Neural cell (in vitro differentiated cells): ENCODE measurements at regions not wholly inside any gene's neighbourhood (a gene's known extent, or its start where the extent isn't known, plus 50 kb on each side); places are given as distances from the start of the nearest gene placed in this dataset.

Experiments used
- EP300 ChIP-seq: fragments of 450-650 bp; conservative IDR thresholded peaks from 2 replicates; pipeline ENCODE4 v1.6.1; 2014; ENCODE audit warnings: antibody characterized with exemption, mild to moderate bottlenecking, moderate library complexity; ENCODE audit not compliant: poor library complexity, severe bottlenecking
- EZH2 ChIP-seq: fragments of 200-600, 300-800 bp; shearing (Covaris generic), sonication (generic); IDR thresholded peaks from 2 replicates; pipeline ENCODE4 v1.6.1; 2014; ENCODE audit warnings: antibody characterized with exemption, low read length, borderline replicate concordance, mild to moderate bottlenecking; ENCODE audit not compliant: insufficient read depth, poor library complexity, severe bottlenecking
- MXI1 ChIP-seq: fragments of 450-650 bp; conservative IDR thresholded peaks from 2 replicates; pipeline ENCODE4 v1.6.1; 2014; ENCODE audit warnings: antibody characterized with exemption, mild to moderate bottlenecking; ENCODE audit not compliant: poor library complexity, severe bottlenecking
- POLR2AphosphoS5 ChIP-seq: IDR thresholded peaks from 2 replicates; pipeline ENCODE4 v1.6.1; 2012
- RAD21 ChIP-seq: fragments of 450-650 bp; conservative IDR thresholded peaks from 2 replicates; pipeline ENCODE4 v1.6.1; 2014; ENCODE audit warnings: antibody characterized with exemption, mild to moderate bottlenecking, moderate library complexity
- SMC3 ChIP-seq: fragments of 450-650 bp; conservative IDR thresholded peaks from 2 replicates; pipeline ENCODE4 v1.6.1; 2014; ENCODE audit warnings: antibody characterized with exemption, mild to moderate bottlenecking, moderate library complexity; ENCODE audit not compliant: poor library complexity
- TAF1 ChIP-seq: IDR thresholded peaks from 2 replicates; pipeline ENCODE4 v1.6.1; 2012; ENCODE audit warnings: low read depth
- TF ChIP-seq, protein P1 (sequence below): fragments of 450-650 bp; IDR thresholded peaks from 2 replicates; pipeline ENCODE4 v1.5.1; 2014; ENCODE audit warnings: antibody characterized with exemption, mild to moderate bottlenecking, moderate library complexity; ENCODE audit not compliant: poor library complexity, severe bottlenecking
- TF ChIP-seq, protein P2 (sequence below): IDR thresholded peaks from 2 replicates; pipeline ENCODE4 v1.6.1; 2012; ENCODE audit warnings: borderline replicate concordance

DNA sequence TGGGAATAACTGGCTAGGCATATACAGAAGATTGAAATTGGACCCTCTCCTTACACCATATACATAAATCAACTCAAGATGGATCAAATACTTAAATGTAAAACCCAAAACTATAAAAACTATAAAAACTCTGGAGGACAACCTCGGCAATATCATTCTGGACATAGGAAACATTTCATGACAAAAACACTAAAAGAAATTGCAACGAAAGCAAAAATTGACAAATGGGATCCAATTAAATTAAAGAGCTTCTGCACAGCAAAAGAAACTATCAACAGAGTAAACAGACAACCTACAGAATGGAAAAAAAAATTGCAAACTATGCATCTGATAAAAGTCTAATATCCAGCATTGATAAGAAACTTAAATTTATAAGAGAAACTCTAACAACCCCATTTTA lies 503.7 kb upstream of the C16orf82 start:
- TF ChIP-seq, protein P1, sequence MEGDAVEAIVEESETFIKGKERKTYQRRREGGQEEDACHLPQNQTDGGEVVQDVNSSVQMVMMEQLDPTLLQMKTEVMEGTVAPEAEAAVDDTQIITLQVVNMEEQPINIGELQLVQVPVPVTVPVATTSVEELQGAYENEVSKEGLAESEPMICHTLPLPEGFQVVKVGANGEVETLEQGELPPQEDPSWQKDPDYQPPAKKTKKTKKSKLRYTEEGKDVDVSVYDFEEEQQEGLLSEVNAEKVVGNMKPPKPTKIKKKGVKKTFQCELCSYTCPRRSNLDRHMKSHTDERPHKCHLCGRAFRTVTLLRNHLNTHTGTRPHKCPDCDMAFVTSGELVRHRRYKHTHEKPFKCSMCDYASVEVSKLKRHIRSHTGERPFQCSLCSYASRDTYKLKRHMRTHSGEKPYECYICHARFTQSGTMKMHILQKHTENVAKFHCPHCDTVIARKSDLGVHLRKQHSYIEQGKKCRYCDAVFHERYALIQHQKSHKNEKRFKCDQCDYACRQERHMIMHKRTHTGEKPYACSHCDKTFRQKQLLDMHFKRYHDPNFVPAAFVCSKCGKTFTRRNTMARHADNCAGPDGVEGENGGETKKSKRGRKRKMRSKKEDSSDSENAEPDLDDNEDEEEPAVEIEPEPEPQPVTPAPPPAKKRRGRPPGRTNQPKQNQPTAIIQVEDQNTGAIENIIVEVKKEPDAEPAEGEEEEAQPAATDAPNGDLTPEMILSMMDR = no peak
- no peak for TF ChIP-seq SMC3
- no peak for TF ChIP-seq RAD21
- no peak for TF ChIP-seq POLR2AphosphoS5
- TF ChIP-seq MXI1 = no peak
- TF ChIP-seq TAF1 = no peak
- TF ChIP-seq, protein P2, sequence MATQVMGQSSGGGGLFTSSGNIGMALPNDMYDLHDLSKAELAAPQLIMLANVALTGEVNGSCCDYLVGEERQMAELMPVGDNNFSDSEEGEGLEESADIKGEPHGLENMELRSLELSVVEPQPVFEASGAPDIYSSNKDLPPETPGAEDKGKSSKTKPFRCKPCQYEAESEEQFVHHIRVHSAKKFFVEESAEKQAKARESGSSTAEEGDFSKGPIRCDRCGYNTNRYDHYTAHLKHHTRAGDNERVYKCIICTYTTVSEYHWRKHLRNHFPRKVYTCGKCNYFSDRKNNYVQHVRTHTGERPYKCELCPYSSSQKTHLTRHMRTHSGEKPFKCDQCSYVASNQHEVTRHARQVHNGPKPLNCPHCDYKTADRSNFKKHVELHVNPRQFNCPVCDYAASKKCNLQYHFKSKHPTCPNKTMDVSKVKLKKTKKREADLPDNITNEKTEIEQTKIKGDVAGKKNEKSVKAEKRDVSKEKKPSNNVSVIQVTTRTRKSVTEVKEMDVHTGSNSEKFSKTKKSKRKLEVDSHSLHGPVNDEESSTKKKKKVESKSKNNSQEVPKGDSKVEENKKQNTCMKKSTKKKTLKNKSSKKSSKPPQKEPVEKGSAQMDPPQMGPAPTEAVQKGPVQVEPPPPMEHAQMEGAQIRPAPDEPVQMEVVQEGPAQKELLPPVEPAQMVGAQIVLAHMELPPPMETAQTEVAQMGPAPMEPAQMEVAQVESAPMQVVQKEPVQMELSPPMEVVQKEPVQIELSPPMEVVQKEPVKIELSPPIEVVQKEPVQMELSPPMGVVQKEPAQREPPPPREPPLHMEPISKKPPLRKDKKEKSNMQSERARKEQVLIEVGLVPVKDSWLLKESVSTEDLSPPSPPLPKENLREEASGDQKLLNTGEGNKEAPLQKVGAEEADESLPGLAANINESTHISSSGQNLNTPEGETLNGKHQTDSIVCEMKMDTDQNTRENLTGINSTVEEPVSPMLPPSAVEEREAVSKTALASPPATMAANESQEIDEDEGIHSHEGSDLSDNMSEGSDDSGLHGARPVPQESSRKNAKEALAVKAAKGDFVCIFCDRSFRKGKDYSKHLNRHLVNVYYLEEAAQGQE = no peak
- TF ChIP-seq EP300 = no peak
- no peak for TF ChIP-seq EZH2
